Retinal pigment epithelial cell (primary cell): ENCODE measurements at regions not wholly inside any gene's neighbourhood (a gene's known extent, or its start where the extent isn't known, plus 50 kb on each side); places are given as distances from the start of the nearest gene placed in this dataset.
"Not testable (repeated sequence)": the region's sequence is repeated elsewhere in the genome, so short reads cannot be mapped to it uniquely, and the experiment has no call there.

Experiments
- DNase-seq: peaks from one replicate; pipeline ENCODE4 v3.0.0-alpha.2; 2010; ENCODE audit warnings: low read depth
- H3K4me3 ChIP-seq: 2 replicates; pipeline ENCODE4 v1.5.1; 2011; ENCODE audit warnings: mild to moderate bottlenecking, low read length, control low read depth, moderate library complexity
- TF ChIP-seq, protein P1 (sequence below): conservative IDR thresholded peaks from 2 replicates; pipeline ENCODE4 v1.5.1; 2011; ENCODE audit warnings: low read depth, low read length, control low read depth, inconsistent platforms

DNA sequence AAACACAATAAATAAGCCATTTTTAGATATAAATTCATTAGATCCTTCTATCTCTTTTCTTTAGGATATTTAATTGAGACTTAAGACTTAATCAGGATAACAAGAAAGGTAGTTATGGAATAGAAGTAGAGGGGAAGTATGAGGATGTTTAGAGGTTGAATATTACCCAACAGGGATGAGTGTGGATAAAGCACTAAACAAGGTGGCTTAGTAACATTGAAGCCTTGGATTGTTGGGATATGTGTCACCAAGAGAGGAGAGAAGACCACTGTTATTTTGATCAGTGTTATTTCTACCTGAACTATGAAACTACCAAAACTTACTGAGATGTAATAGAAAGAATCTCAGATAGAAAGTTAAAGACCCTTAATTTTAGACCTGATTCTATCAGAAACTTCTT, 405.7 kb downstream of the PIK3C3 start:
- TF ChIP-seq, protein P1, sequence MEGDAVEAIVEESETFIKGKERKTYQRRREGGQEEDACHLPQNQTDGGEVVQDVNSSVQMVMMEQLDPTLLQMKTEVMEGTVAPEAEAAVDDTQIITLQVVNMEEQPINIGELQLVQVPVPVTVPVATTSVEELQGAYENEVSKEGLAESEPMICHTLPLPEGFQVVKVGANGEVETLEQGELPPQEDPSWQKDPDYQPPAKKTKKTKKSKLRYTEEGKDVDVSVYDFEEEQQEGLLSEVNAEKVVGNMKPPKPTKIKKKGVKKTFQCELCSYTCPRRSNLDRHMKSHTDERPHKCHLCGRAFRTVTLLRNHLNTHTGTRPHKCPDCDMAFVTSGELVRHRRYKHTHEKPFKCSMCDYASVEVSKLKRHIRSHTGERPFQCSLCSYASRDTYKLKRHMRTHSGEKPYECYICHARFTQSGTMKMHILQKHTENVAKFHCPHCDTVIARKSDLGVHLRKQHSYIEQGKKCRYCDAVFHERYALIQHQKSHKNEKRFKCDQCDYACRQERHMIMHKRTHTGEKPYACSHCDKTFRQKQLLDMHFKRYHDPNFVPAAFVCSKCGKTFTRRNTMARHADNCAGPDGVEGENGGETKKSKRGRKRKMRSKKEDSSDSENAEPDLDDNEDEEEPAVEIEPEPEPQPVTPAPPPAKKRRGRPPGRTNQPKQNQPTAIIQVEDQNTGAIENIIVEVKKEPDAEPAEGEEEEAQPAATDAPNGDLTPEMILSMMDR = no peak
- DNase-seq = no peak

GRCh38 chr18:42363446-42364441, 408.7 kb downstream of the PIK3C3 start:
- no peak for DNase-seq
- TF ChIP-seq, protein P1 = no peak
- no peak overlapping the region for H3K4me3 ChIP-seq

More for the DNA sequence above, 405.7 kb downstream of the PIK3C3 start:
- no peak overlapping the region for H3K4me3 ChIP-seq

DNA sequence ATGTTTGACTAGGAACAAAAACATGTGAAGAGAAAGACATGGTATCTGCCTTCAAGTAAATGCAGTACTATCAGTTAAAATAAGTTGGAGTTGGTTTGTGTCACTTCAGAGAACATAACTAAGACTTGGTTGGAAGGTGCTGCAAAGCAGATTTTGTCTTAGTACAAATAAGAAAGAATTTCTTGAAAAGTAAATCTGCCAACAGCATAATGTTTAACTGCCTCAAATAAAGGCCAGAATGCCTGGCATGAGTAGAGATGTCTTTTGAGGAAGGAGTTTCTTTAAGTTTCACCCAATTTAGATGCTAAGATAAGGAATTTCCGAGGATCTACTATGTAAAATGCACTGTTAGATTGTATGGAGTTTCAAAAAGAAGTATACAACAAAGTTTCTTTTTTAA, 409.7 kb downstream of the PIK3C3 start:
- TF ChIP-seq, protein P1 = no peak
- no peak overlapping the region for H3K4me3 ChIP-seq
- DNase-seq = no peak

GRCh38 chr18:42365591-42365990, 410.6 kb downstream of the PIK3C3 start:
- no peak for DNase-seq
- no peak overlapping the region for H3K4me3 ChIP-seq
- TF ChIP-seq, protein P1 = no peak

GRCh38 chr18:42373584-42373983, 418.6 kb downstream of the PIK3C3 start:
- TF ChIP-seq, protein P1 = no peak
- no peak for DNase-seq
- H3K4me3 ChIP-seq = no peak overlapping the region

- no peak for DNase-seq
- no peak overlapping the region for H3K4me3 ChIP-seq
- TF ChIP-seq, protein P1 = no peak
Measured at GRCh38 chr18:42374961-42375360, 419.9 kb downstream of the PIK3C3 start.

GRCh38 chr18:42378854-42379253, 423.8 kb downstream of the PIK3C3 start:
- H3K4me3 ChIP-seq, DNase-seq: not testable (repeated sequence)

- not testable (repeated sequence) for H3K4me3 ChIP-seq, DNase-seq
Measured at GRCh38 chr18:42381236-42381635, 426.2 kb downstream of the PIK3C3 start.
